Activated B cell treated with CpG ODN at 0.5 μM for 24 hours (primary cell): ENCODE measurements at regions not wholly inside any gene's neighbourhood (a gene's known extent, or its start where the extent isn't known, plus 50 kb on each side); places are given as distances from the start of the nearest gene placed in this dataset.

Experiments used
- ATAC-seq: fragments of 200-7000 bp; cut with Tn5 transposase; one replicate; pipeline ENCODE4 v1.10.0; 2021; ENCODE audit warnings: low read depth, mild to moderate bottlenecking, moderate library complexity
- CTCF ChIA-PET: fragments of 350-600 bp; sonication (Branson Sonifier 250); formaldehyde crosslinking; loops from one replicate; lab custom pipeline; 2021; ENCODE audit warnings: antibody characterized with exemption; lab: Charles Lee
- POLR2A ChIA-PET: fragments of 350-600 bp; sonication (Branson Sonifier 250); formaldehyde crosslinking; loops from one replicate; lab custom pipeline; 2021; ENCODE audit warnings: antibody characterized with exemption; lab: Charles Lee
- DNase-seq: peaks from one replicate; pipeline ENCODE4 v3.0.0; 2022
- H3K27ac Mint-ChIP-seq: one replicate; pipeline ENCODE4 v1.8.0; 2020; ENCODE audit warnings: mixed read lengths
- H3K27me3 Mint-ChIP-seq: one replicate; pipeline ENCODE4 v1.8.0; 2021; ENCODE audit warnings: mixed read lengths
- H3K36me3 Mint-ChIP-seq: one replicate; pipeline ENCODE4 v1.8.0; 2021; ENCODE audit warnings: low read depth, mixed read lengths
- H3K4me1 Mint-ChIP-seq: one replicate; pipeline ENCODE4 v1.8.0; 2021; ENCODE audit warnings: mixed read lengths
- H3K4me3 Mint-ChIP-seq: one replicate; pipeline ENCODE4 v1.8.0; 2020; ENCODE audit warnings: mild to moderate bottlenecking, mixed read lengths
- H3K9me3 Mint-ChIP-seq: one replicate; pipeline ENCODE4 v1.8.0; 2020; ENCODE audit warnings: mixed read lengths
- intact Hi-C: fragments of 100-400 bp; cut with micrococcal nuclease; formaldehyde crosslinking; loops from one replicate; pipeline ENCODE4 v1.15.1; 2024
- TF ChIP-seq, protein P1 (sequence below): fragments of 200-600 bp; IDR thresholded peaks from one replicate; pipeline ENCODE4 v1.8.0; 2022; ENCODE audit warnings: antibody characterized with exemption, mild to moderate bottlenecking

DNA sequence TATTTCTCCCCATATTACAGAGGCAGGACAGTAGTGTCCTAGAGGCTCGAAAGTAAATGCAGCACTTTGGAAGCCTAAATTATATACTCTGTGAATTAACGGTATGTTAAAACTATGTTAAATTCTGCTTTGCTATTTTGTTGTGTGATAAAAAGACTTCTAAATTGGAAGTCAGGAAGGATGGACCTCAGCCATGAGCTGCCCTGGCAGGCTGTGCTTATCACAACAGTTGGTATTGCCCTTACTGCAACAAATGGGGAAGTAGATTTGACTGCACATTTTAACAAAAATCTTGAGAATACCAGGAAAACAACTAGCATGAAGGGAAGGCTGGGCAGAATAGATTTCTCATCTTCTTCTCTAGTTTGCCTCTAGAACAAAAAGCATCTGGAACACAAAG lies 706.6 kb downstream of the SI start:
- TF ChIP-seq, protein P1, sequence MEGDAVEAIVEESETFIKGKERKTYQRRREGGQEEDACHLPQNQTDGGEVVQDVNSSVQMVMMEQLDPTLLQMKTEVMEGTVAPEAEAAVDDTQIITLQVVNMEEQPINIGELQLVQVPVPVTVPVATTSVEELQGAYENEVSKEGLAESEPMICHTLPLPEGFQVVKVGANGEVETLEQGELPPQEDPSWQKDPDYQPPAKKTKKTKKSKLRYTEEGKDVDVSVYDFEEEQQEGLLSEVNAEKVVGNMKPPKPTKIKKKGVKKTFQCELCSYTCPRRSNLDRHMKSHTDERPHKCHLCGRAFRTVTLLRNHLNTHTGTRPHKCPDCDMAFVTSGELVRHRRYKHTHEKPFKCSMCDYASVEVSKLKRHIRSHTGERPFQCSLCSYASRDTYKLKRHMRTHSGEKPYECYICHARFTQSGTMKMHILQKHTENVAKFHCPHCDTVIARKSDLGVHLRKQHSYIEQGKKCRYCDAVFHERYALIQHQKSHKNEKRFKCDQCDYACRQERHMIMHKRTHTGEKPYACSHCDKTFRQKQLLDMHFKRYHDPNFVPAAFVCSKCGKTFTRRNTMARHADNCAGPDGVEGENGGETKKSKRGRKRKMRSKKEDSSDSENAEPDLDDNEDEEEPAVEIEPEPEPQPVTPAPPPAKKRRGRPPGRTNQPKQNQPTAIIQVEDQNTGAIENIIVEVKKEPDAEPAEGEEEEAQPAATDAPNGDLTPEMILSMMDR, result no peak
- no peak for ATAC-seq
- H3K27me3 Mint-ChIP-seq, result no peaks in the 10 kb centered on the region
- POLR2A ChIA-PET, result no interaction called here
- intact Hi-C loops, result no loop called here
- CTCF ChIA-PET, result no interaction called here
- H3K36me3 Mint-ChIP-seq, result no peaks in the 10 kb centered on the region
- DNase-seq, result no peak
- H3K27ac Mint-ChIP-seq, result no peak overlapping the region
- H3K4me1 Mint-ChIP-seq, result no peaks in the 10 kb centered on the region
- H3K9me3 Mint-ChIP-seq, result peaks cover 6% of the 10 kb centered on the region
- no peak overlapping the region for H3K4me3 Mint-ChIP-seq

DNA sequence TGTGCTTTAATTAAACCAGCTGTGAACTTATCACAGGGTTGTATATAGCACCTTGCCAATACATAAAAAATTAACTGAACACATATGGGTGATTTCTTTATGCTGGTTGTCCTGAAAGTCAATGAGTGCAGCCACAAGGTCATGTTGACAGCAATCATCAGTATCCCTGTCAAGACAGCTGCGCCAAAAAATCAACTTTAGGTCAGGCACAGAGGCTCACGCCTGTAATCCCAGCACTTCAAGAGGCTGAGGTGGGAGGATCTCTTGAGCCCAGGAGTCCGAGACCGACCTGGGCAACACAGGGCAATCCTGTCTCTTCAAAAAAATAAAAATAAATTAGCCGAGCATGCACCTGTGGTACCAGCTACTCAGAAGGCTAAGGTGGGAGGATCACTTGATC lies 707.3 kb downstream of the SI start:
- no peak overlapping the region for H3K4me3 Mint-ChIP-seq
- peaks cover 6% of the 10 kb centered on the region for H3K9me3 Mint-ChIP-seq
- H3K27me3 Mint-ChIP-seq, result no peaks in the 10 kb centered on the region
- ATAC-seq (no peak), DNase-seq (no peak)
- CTCF ChIA-PET, result no interaction called here
- TF ChIP-seq, protein P1, result no peak
- H3K36me3 Mint-ChIP-seq, result no peaks in the 10 kb centered on the region
- H3K27ac Mint-ChIP-seq, result no peak overlapping the region
- intact Hi-C loops, result no loop called here
- POLR2A ChIA-PET, result no interaction called here
- no peaks in the 10 kb centered on the region for H3K4me1 Mint-ChIP-seq

DNA sequence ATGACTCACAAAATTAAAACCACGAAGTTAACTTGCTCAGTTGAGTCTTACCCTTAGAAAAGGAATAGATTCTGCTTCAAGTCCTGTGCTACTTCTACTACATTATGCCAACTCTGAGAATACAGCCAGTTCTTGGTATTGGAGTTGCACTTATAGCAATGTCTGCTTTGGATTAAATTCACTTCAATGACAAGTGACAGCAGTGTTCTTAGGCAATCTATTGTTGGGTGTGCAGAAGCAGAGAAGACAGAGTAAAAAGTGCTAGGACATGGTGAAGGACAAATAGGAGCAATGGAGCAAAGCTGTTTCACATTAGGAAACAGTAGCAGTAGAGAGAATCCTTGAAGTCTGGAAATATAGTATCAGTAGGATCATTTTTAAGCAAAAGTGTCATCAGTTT lies 713.1 kb downstream of the SI start:
- Mint-ChIP-seq H3K27ac (no peak overlapping the region), H3K36me3 (no peaks in the 10 kb centered on the region), H3K4me1 (no peaks in the 10 kb centered on the region), H3K4me3 (no peak overlapping the region), H3K27me3 (no peaks in the 10 kb centered on the region), H3K9me3 (peaks cover 4% of the 10 kb centered on the region)
- POLR2A ChIA-PET, result no interaction called here
- intact Hi-C loops, result no loop called here
- DNase-seq (no peak), ATAC-seq (no peak)
- TF ChIP-seq, protein P1, result no peak
- CTCF ChIA-PET, result no interaction called here

DNA sequence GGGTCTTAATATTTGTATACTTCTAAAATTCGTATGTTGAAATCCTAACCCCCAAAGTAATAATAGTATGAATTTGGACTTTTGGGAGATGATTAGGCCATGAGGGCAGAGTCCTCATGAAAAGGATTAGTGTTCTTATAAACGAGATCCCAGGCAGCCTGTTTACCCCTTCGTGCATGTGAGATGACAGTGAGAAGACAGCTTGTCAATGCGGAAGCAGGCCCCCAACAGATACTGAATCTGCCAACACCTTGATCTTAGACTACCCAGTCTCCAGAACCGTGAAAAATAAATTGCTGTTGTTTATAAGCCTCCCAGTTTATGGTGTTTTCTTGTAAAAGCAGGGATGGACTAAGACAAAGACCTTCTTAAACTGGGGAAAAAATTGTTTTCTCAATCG lies 714.2 kb downstream of the SI start:
- intact Hi-C loops, result no loop called here
- Mint-ChIP-seq H3K4me3 (no peak overlapping the region), H3K4me1 (no peaks in the 10 kb centered on the region), H3K36me3 (no peaks in the 10 kb centered on the region), H3K27ac (no peak overlapping the region), H3K9me3 (peaks cover 3% of the 10 kb centered on the region), H3K27me3 (no peaks in the 10 kb centered on the region)
- POLR2A ChIA-PET, result no interaction called here
- ATAC-seq (no peak), DNase-seq (no peak)
- CTCF ChIA-PET, result no interaction called here
- TF ChIP-seq, protein P1, result no peak

DNA sequence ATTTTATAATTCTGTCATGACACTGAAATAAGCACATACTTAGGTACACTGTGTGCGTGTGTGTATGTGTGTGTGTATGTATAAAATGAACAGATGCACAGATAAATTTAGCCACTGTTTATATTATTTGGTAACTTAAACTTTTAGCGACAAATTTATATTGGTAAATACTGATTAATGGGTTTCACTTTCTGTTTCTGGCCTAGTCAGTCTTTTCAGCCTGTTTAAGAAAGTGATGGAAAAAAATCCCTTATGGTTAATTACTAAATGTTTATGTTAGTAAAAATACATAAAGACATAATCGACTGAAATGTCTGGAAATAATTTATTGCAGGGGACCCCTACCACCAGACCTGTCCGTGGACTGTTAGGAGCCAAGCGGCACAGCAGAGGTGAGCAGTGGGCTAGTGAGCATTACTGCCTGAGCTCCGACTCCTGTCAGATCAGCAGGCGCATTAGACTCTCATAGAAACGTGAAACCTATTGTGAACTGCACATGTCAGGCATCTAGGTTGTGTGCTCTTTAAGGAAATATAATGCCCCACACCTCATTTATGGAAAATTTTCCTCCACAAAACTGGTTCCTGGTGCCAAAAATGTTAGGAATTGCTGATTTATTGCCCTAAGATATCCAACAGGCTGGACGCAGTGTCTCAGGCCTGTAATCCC lies 717.4 kb downstream of the SI start:
- no peak for ATAC-seq
- no peak overlapping the region for H3K4me3 Mint-ChIP-seq
- intact Hi-C loops, result no loop called here
- H3K27me3 Mint-ChIP-seq, result no peaks in the 10 kb centered on the region
- ChIA-PET POLR2A (no interaction called here), CTCF (no interaction called here)
- H3K27ac Mint-ChIP-seq, result no peak overlapping the region
- H3K9me3 Mint-ChIP-seq, result peaks cover 3% of the 10 kb centered on the region
- DNase-seq, result no peak
- H3K4me1 Mint-ChIP-seq, result no peaks in the 10 kb centered on the region
- TF ChIP-seq, protein P1, result no peak
- H3K36me3 Mint-ChIP-seq, result no peaks in the 10 kb centered on the region
